ENCODE measurements at regions not wholly inside any gene's neighbourhood (a gene's known extent, or its start where the extent isn't known, plus 50 kb on each side); places are given as distances from the start of the nearest gene placed in this dataset.

GRCh38 chr4:27908356-27908755 is 1047.7 kb downstream of the STIM2 start:
- no peak for ATAC-seq (ENCODE audit: poor library complexity)
- Mint-ChIP-seq H3K9me3 (peaks cover 3% of the 10 kb centered on the region), H3K27ac (no peak overlapping the region), H3K4me3 (no peak overlapping the region), H3K4me1 (ENCODE audit: low read depth) (no peaks in the 10 kb centered on the region), H3K27me3 (no peaks in the 10 kb centered on the region), H3K36me3 (ENCODE audit: low read depth) (no peaks in the 10 kb centered on the region)
- TF ChIP-seq, protein P1, sequence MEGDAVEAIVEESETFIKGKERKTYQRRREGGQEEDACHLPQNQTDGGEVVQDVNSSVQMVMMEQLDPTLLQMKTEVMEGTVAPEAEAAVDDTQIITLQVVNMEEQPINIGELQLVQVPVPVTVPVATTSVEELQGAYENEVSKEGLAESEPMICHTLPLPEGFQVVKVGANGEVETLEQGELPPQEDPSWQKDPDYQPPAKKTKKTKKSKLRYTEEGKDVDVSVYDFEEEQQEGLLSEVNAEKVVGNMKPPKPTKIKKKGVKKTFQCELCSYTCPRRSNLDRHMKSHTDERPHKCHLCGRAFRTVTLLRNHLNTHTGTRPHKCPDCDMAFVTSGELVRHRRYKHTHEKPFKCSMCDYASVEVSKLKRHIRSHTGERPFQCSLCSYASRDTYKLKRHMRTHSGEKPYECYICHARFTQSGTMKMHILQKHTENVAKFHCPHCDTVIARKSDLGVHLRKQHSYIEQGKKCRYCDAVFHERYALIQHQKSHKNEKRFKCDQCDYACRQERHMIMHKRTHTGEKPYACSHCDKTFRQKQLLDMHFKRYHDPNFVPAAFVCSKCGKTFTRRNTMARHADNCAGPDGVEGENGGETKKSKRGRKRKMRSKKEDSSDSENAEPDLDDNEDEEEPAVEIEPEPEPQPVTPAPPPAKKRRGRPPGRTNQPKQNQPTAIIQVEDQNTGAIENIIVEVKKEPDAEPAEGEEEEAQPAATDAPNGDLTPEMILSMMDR (IDR thresholded peaks at IDR 0.05), result no peak
- intact Hi-C loops (cut with DNase I, micrococcal nuclease), result no loop called here
- Histone ChIP-seq H3K27ac (ENCODE audit: low read depth in 1 of 2, low read length in 2 of 2) (no peak overlapping the region), H3K4me1 (ENCODE audit: insufficient read depth, low read length) (no peaks in the 10 kb centered on the region), H3K27me3 (ENCODE audit: control insufficient read depth in 1 of 2, insufficient read depth in 2 of 2, low read length in 2 of 2) (no peaks in the 10 kb centered on the region), H3K4me3 (ENCODE audit: low read length) (no peak overlapping the region), H3K9me3 (ENCODE audit: control insufficient read depth in 1 of 2, insufficient read depth in 1 of 2, low read length in 2 of 2) (no peaks in the 10 kb centered on the region), H3K36me3 (ENCODE audit: insufficient read depth, low read length) (no peaks in the 10 kb centered on the region)
- ChIA-PET POLR2A (no interaction called here), CTCF (no interaction called here)
- DNase-seq, result no peak

- intact Hi-C loops (cut with DNase I, micrococcal nuclease), result no loop called here
- H3K27ac Mint-ChIP-seq, result no peak overlapping the region
- Histone ChIP-seq H3K36me3 (ENCODE audit: insufficient read depth, low read length) (no peaks in the 10 kb centered on the region), H3K27me3 (ENCODE audit: control insufficient read depth in 1 of 2, insufficient read depth in 2 of 2, low read length in 2 of 2) (no peaks in the 10 kb centered on the region), H3K4me1 (ENCODE audit: insufficient read depth, low read length) (no peaks in the 10 kb centered on the region), H3K4me3 (ENCODE audit: low read length) (no peak overlapping the region), H3K27ac (ENCODE audit: low read depth in 1 of 2, low read length in 2 of 2) (no peak overlapping the region), H3K9me3 (ENCODE audit: control insufficient read depth in 1 of 2, insufficient read depth in 1 of 2, low read length in 2 of 2) (no peaks in the 10 kb centered on the region)
- POLR2A ChIA-PET, result no interaction called here
- H3K9me3 Mint-ChIP-seq, result peaks cover 9% of the 10 kb centered on the region
- ATAC-seq (ENCODE audit: poor library complexity), result no peak
- H3K36me3 Mint-ChIP-seq (ENCODE audit: low read depth), result no peaks in the 10 kb centered on the region
- H3K27me3 Mint-ChIP-seq, result no peaks in the 10 kb centered on the region
- TF ChIP-seq, protein P1 (IDR thresholded peaks at IDR 0.05), result no peak
- DNase-seq, result no peak
- no peak overlapping the region for H3K4me3 Mint-ChIP-seq
- CTCF ChIA-PET, result no interaction called here
- no peaks in the 10 kb centered on the region for H3K4me1 Mint-ChIP-seq (ENCODE audit: low read depth)
Measured at GRCh38 chr4:27910227-27910626, 1049.6 kb downstream of the STIM2 start.

GRCh38 chr4:27911047-27911446 is 1050.4 kb downstream of the STIM2 start:
- intact Hi-C loops (cut with DNase I, micrococcal nuclease), result no loop called here

More at GRCh38 chr4:27911047-27911446, 1050.4 kb downstream of the STIM2 start:
- Mint-ChIP-seq H3K4me1 (ENCODE audit: low read depth) (no peaks in the 10 kb centered on the region), H3K36me3 (ENCODE audit: low read depth) (no peaks in the 10 kb centered on the region), H3K9me3 (peaks cover 9% of the 10 kb centered on the region), H3K27ac (no peak overlapping the region), H3K4me3 (no peak overlapping the region), H3K27me3 (no peaks in the 10 kb centered on the region)
- CTCF ChIA-PET, result no interaction called here
- DNase-seq (no peak), ATAC-seq (ENCODE audit: poor library complexity) (no peak)
- POLR2A ChIA-PET, result no interaction called here
- no peak overlapping the region for H3K27ac ChIP-seq (ENCODE audit: low read depth in 1 of 2, low read length in 2 of 2)
- no peaks in the 10 kb centered on the region for H3K36me3 ChIP-seq (ENCODE audit: insufficient read depth, low read length)
- no peaks in the 10 kb centered on the region for H3K9me3 ChIP-seq (ENCODE audit: control insufficient read depth in 1 of 2, insufficient read depth in 1 of 2, low read length in 2 of 2)
- no peaks in the 10 kb centered on the region for H3K27me3 ChIP-seq (ENCODE audit: control insufficient read depth in 1 of 2, insufficient read depth in 2 of 2, low read length in 2 of 2)
- no peak overlapping the region for H3K4me3 ChIP-seq (ENCODE audit: low read length)
- no peaks in the 10 kb centered on the region for H3K4me1 ChIP-seq (ENCODE audit: insufficient read depth, low read length)
- TF ChIP-seq, protein P1 (IDR thresholded peaks at IDR 0.05), result no peak

Measured in CD4-positive, alpha-beta T cell (primary cell).